ENCODE measurements at regions not wholly inside any gene's neighbourhood (a gene's known extent, or its start where the extent isn't known, plus 50 kb on each side); places are given as distances from the start of the nearest gene placed in this dataset.

GRCh38 chr3:31410411-31410810 lies 122.3 kb upstream of the STT3B start:
- DNase-seq (ENCODE audit: low read depth) = no peak
- no peak for TF ChIP-seq CTCF (IDR thresholded peaks at IDR 0.05; ENCODE audit: low read depth, low read length, missing control alignments)
- H3K4me3 ChIP-seq (ENCODE audit: low read depth, low read length) = no peak overlapping the region
- in situ Hi-C loops (cut with HindIII; ENCODE audit: low sequenced_read_pairs) = no loop called here

- DNase-seq (ENCODE audit: low read depth) = no peak
- TF ChIP-seq CTCF (IDR thresholded peaks at IDR 0.05; ENCODE audit: low read depth, low read length, missing control alignments) = no peak
- in situ Hi-C loops (cut with HindIII; ENCODE audit: low sequenced_read_pairs) = no loop called here
Observed at GRCh38 chr3:31412832-31413231, 119.9 kb upstream of the STT3B start.

GRCh38 chr3:31413515-31413914 lies 119.2 kb upstream of the STT3B start:
- H3K4me3 ChIP-seq (ENCODE audit: low read depth, low read length) = no peak overlapping the region
- TF ChIP-seq CTCF (IDR thresholded peaks at IDR 0.05; ENCODE audit: low read depth, low read length, missing control alignments) = no peak
- in situ Hi-C loops (cut with HindIII; ENCODE audit: low sequenced_read_pairs) = no loop called here
- DNase-seq (ENCODE audit: low read depth) = no peak

More at GRCh38 chr3:31412832-31413231, 119.9 kb upstream of the STT3B start:
- H3K4me3 ChIP-seq (ENCODE audit: low read depth, low read length) = no peak overlapping the region

- in situ Hi-C loops (cut with HindIII; ENCODE audit: low sequenced_read_pairs) = no loop called here
- DNase-seq (ENCODE audit: low read depth) = no peak
- no peak for TF ChIP-seq CTCF (IDR thresholded peaks at IDR 0.05; ENCODE audit: low read depth, low read length, missing control alignments)
- H3K4me3 ChIP-seq (ENCODE audit: low read depth, low read length) = no peak overlapping the region
Observed at GRCh38 chr3:31416980-31417379, 115.7 kb upstream of the STT3B start.

GRCh38 chr3:31417486-31417885 lies 115.2 kb upstream of the STT3B start:
- in situ Hi-C loops (cut with HindIII; ENCODE audit: low sequenced_read_pairs) = no loop called here
- no peak for DNase-seq (ENCODE audit: low read depth)
- H3K4me3 ChIP-seq (ENCODE audit: low read depth, low read length) = no peak overlapping the region
- TF ChIP-seq CTCF (IDR thresholded peaks at IDR 0.05; ENCODE audit: low read depth, low read length, missing control alignments) = no peak

GRCh38 chr3:31420311-31420710 lies 112.4 kb upstream of the STT3B start:
- no peak overlapping the region for H3K4me3 ChIP-seq (ENCODE audit: low read depth, low read length)
- TF ChIP-seq CTCF (IDR thresholded peaks at IDR 0.05; ENCODE audit: low read depth, low read length, missing control alignments) = no peak
- DNase-seq (ENCODE audit: low read depth) = no peak
- in situ Hi-C loops (cut with HindIII; ENCODE audit: low sequenced_read_pairs) = no loop called here

Data from astrocyte of the cerebellum (primary cell).